ENCODE measurements at regions not wholly inside any gene's neighbourhood (a gene's known extent, or its start where the extent isn't known, plus 50 kb on each side); places are given as distances from the start of the nearest gene placed in this dataset.

GRCh38 chr3:176930942-176931341, 266.3 kb downstream of the TBL1XR1 start:
- Mint-ChIP-seq H3K4me3 (ENCODE audit: unreplicated experiment) (no peak overlapping the region), H3K4me1 (ENCODE audit: insufficient read depth, unreplicated experiment) (no peaks in the 10 kb centered on the region), H3K9me3 (ENCODE audit: unreplicated experiment) (no peaks in the 10 kb centered on the region), H3K27ac (ENCODE audit: low read depth, unreplicated experiment) (no peak overlapping the region), H3K27me3 (ENCODE audit: insufficient read depth, unreplicated experiment) (no peaks in the 10 kb centered on the region), H3K36me3 (ENCODE audit: insufficient read depth, unreplicated experiment) (no peaks in the 10 kb centered on the region)
- no peak for DNase-seq (ENCODE audit: unreplicated experiment)
- intact Hi-C loops (cut with micrococcal nuclease), result no loop called here
- no peak for TF ChIP-seq CTCF (IDR thresholded peaks at IDR 0.05; ENCODE audit: unreplicated experiment)
- ChIA-PET CTCF (interaction anchor here (2.3 kb wide), 1 partner anchor 8 kb away, joined by 11 read pairs; no protein-coding TSS in a partner anchor), POLR2A (no interaction called here)
- BruUV-seq (replicated peaks), result no TSS peak

DNA sequence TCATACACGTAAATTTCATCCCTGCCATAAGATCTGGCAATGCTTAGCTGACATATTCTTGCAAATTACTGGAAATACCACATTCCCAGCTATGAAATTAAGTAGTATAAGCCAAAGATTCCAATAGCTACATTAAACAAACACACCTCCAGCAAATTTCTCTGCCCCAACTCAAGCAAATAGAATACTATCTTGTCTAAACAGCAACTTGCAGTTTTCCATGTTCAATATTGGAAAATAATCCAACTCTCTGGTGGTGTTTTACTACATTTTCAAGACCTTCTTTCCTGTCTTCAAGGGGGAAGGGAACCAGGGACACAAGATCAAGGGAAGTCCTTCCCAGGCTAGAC, 268.7 kb downstream of the TBL1XR1 start:
- no peak for DNase-seq (ENCODE audit: unreplicated experiment)
- POLR2A ChIA-PET, result no interaction called here
- intact Hi-C loops (cut with micrococcal nuclease), result no loop called here
- Mint-ChIP-seq H3K27ac (ENCODE audit: low read depth, unreplicated experiment) (no peak overlapping the region), H3K9me3 (ENCODE audit: unreplicated experiment) (no peaks in the 10 kb centered on the region), H3K27me3 (ENCODE audit: insufficient read depth, unreplicated experiment) (no peaks in the 10 kb centered on the region), H3K4me3 (ENCODE audit: unreplicated experiment) (no peak overlapping the region), H3K4me1 (ENCODE audit: insufficient read depth, unreplicated experiment) (no peaks in the 10 kb centered on the region), H3K36me3 (ENCODE audit: insufficient read depth, unreplicated experiment) (no peaks in the 10 kb centered on the region)
- no peak for TF ChIP-seq CTCF (IDR thresholded peaks at IDR 0.05; ENCODE audit: unreplicated experiment)
- CTCF ChIA-PET, result interaction anchor here (0.5 to 2.3 kb wide), 4 partner anchors 10 to 90 kb away, joined by 6 to 11 read pairs (median 6); no protein-coding TSS in a partner anchor
- BruUV-seq (replicated peaks), result no TSS peak

GRCh38 chr3:176927706-176928581, 269.3 kb downstream of the TBL1XR1 start:
- BruUV-seq (replicated peaks), result no TSS peak
- DNase-seq (ENCODE audit: unreplicated experiment), result no peak
- Mint-ChIP-seq H3K36me3 (ENCODE audit: insufficient read depth, unreplicated experiment) (no peaks in the 10 kb centered on the region), H3K4me1 (ENCODE audit: insufficient read depth, unreplicated experiment) (no peaks in the 10 kb centered on the region), H3K9me3 (ENCODE audit: unreplicated experiment) (no peaks in the 10 kb centered on the region), H3K27me3 (ENCODE audit: insufficient read depth, unreplicated experiment) (no peaks in the 10 kb centered on the region), H3K27ac (ENCODE audit: low read depth, unreplicated experiment) (no peak overlapping the region), H3K4me3 (ENCODE audit: unreplicated experiment) (no peak overlapping the region)
- POLR2A ChIA-PET, result no interaction called here
- TF ChIP-seq CTCF (IDR thresholded peaks at IDR 0.05; ENCODE audit: unreplicated experiment), result no peak
- intact Hi-C loops (cut with micrococcal nuclease), result no loop called here
- CTCF ChIA-PET, result interaction anchor here (1.3 to 1.4 kb wide), 2 partner anchors 10 to 55 kb away, joined by 6 read pairs; no protein-coding TSS in a partner anchor

GRCh38 chr3:176927280-176927679, 270.0 kb downstream of the TBL1XR1 start:
- Mint-ChIP-seq H3K27me3 (ENCODE audit: insufficient read depth, unreplicated experiment) (no peaks in the 10 kb centered on the region), H3K27ac (ENCODE audit: low read depth, unreplicated experiment) (no peak overlapping the region), H3K4me1 (ENCODE audit: insufficient read depth, unreplicated experiment) (no peaks in the 10 kb centered on the region), H3K9me3 (ENCODE audit: unreplicated experiment) (no peaks in the 10 kb centered on the region), H3K36me3 (ENCODE audit: insufficient read depth, unreplicated experiment) (no peaks in the 10 kb centered on the region), H3K4me3 (ENCODE audit: unreplicated experiment) (no peak overlapping the region)
- POLR2A ChIA-PET, result no interaction called here
- BruUV-seq (replicated peaks), result no TSS peak
- CTCF ChIA-PET, result interaction anchor here (1.3 kb wide), 1 partner anchor 11 kb away, joined by 6 read pairs; no protein-coding TSS in a partner anchor
- no peak for DNase-seq (ENCODE audit: unreplicated experiment)
- no peak for TF ChIP-seq CTCF (IDR thresholded peaks at IDR 0.05; ENCODE audit: unreplicated experiment)
- intact Hi-C loops (cut with micrococcal nuclease), result no loop called here

All from MCF 10A (cell line).